ENCODE measurements at regions not wholly inside any gene's neighbourhood (a gene's known extent, or its start where the extent isn't known, plus 50 kb on each side); places are given as distances from the start of the nearest gene placed in this dataset.
"Not testable (repeated sequence)": the region's sequence is repeated elsewhere in the genome, so short reads cannot be mapped to it uniquely, and the experiment has no call there.

DNA sequence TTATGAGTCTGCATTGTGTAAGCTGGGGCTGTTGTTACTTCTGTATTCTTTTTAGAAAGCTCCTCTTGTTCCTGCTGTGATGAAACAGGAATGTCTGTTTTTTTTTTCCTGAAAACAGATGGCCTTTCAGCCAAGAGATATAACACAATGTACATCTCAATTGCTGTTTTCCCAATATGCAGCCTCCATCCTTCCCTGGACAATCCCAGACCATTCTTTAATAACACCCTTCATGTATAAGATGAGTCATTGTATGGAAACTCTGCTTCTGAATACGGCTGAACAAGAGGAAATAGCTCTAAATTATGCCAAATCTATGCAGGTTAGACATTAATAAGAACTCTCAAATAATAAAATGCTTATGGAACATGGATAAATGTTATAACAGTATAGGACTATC lies 60.2 kb upstream of the LRRC4C start:
- no peak for DNase-seq (ENCODE audit: low spot score)
- intact Hi-C loops (cut with DNase I): no loop called here

DNA sequence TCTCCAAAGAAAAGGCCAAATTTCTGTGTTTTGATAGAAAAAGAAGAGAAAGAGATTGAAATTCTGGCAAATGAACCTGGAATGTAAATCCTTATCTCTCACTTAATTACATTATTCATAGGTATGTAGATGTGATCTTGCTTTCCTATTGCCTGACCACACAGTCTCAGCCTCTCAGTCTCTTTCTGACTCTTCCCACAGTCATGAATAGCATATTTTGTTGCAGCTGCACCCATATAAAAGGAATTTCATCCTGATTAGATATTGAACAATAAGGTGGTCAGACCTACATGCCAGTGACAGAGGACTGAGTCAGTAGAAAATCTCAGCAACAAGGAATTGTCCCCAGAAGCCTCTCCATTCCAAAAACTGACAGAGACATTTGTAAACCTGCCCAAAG lies 62.9 kb upstream of the LRRC4C start:
- intact Hi-C loops (cut with DNase I): no loop called here
- no peak for DNase-seq (ENCODE audit: low spot score)

DNA sequence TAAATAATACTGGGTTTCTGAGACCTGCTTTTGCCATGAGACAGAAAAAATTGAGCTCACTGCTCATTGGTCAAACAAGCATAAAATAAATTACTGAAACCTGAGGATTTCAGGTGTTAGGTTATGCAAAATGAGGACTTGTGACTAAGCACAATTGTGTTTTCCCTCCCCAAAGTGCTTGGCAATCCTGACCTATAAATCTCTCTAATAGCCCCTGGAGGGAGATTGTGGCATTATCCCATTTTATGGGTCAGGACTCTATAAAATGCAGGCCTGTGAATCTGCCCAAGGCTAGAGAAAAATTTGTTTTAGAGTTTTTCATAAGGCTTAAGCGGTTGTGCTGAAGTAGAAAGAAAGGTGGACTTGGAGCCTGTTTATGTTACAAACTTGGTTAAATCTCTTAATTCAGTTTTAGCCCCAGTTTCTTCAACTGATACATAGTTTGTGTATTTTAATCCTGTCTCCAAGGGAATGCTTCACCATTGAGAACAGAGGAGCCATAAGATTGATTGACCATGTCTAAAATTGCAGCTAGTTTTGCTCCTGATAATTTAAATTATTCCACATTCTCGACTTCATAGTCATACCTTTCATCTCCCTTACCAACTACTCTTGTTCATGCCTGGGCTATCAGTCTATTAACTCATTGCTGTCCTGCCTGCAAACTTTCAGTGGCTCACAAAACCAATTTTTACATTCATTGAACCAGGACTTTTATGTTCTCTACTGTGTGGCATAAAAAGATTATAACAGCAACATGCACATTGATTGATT lies 63.6 kb upstream of the LRRC4C start:
- no peak for DNase-seq (ENCODE audit: low spot score)
- intact Hi-C loops (cut with DNase I): no loop called here

DNA sequence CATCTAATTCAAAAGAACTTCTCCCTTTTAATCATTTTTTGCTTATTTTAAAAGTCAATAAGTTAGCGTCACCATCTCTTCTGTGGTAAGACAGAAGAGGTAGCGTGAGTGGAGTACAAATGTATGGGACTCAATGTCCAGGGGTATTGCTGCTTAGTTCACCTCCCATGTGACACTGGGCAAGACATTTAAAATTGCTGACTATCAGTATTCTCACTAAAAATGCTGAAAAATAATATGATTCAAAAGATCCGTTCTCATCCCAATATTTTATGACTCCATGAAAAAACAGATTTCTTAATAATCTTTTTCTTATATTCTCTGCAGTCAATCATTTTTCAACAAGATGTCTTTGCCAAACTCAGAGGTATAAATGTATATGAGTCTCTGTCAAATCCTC lies 68.1 kb upstream of the LRRC4C start:
- no peak for DNase-seq (ENCODE audit: low spot score)
- intact Hi-C loops (cut with DNase I): no loop called here

DNA sequence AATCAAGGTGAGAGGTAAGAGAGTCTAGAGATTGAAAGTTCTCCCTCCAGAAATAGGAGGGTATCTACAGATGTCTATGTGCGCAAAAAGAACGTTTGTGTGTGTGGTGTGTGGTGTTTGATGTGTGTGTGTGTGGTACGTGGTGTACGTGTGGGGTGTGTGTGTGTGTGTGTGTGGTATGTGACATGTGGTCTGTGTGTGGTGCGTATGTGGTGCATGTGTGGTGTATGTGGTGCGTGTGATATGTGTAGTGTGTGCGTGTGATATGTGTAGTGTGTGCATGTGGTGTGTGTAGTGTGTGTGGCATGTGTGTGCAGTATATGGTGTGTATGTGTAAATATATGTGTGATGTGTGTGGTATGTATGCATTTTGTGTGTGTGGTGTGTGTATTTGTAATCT lies 73.0 kb upstream of the LRRC4C start:
- intact Hi-C loops (cut with DNase I): no loop called here
- DNase-seq (ENCODE audit: low spot score): no peak

DNA sequence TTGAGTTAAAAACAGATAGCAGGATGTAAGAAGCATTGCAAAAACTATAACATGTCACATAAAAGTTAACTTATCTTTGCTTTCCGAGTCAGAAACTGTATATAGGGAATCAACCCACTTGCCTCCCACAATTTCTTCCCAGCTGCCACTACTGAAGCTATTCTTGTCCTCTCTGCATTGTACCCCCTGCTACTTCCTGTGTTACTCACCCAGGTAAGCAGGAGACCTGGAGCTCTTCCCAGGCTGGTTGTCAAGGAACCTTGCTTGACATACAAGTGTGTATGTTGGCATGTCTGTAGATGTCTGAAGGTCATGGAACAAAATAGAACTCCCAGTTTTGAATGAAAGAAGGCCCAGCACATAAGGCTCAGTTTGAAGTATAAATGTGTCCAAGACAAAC lies 74.3 kb upstream of the LRRC4C start:
- DNase-seq (ENCODE audit: low spot score): no peak
- intact Hi-C loops (cut with DNase I): no loop called here

DNA sequence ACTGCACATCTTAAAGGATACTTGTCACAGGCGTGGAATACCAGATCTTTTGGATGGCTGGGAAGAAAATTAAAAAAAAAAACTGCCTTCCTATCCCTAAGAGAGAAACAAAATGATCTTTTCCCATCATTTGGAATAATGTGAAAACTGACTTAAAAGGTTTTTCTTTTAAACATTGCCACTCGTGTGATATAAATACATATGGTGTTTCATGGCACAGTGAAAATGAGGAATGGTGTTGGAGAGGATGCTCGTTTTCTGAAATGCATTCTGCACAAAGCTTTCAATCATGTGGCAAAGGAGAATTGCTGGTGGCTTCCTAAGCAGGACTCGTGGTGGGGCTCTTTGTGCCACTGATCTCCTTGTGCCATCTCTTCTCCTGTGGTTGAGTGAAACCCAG lies 74.9 kb upstream of the LRRC4C start:
- intact Hi-C loops (cut with DNase I): no loop called here
- no peak for DNase-seq (ENCODE audit: low spot score)

DNA sequence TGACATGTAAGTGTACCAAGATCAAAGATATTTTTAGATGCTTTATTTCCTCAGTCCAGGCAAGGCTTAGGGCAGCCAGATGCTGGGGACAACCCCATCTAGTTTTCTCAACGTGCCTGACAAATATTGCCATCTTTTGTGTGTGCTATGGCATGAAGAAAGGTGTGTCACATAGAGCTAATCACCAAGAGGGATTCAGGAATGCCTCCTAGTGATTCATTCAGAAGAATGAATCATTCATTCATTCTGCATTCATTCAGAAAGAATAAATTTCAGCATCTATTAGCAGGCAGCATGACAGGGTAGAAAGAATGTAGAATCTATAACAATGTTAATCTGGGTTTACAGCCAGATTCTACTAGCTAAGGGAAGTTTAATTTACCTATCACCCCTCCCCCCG lies 75.4 kb upstream of the LRRC4C start:
- no peak for DNase-seq (ENCODE audit: low spot score)

DNA sequence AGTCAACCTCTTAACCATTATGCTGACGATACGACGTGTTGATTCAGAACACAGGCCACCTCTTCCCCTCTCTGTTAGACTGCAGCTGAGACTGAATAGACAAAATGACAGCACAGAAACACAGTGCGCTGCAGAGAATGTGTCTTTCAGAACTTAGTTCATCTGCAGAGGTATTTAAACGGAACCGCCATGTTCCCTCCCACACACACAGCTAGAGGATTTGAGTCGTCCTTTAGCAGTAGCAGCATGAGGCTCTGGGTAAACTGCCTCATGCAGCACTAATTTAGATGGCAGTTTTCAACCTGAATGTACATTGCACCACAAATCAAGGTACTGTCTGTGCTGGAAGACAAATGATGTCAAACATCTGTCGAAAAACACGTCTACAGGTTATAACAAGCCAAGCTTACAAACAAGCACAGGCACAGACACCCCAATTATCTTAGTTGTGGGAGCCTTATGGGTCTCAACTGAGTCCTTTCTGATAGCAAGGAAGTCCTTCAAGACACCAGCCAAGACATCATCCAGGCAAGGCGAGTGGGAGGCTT lies 76.6 kb upstream of the LRRC4C start:
- no peak for DNase-seq (ENCODE audit: low spot score)
- intact Hi-C loops (cut with DNase I): no loop called here

More for the DNA sequence above, 75.4 kb upstream of the LRRC4C start:
- intact Hi-C loops (cut with DNase I): no loop called here

DNA sequence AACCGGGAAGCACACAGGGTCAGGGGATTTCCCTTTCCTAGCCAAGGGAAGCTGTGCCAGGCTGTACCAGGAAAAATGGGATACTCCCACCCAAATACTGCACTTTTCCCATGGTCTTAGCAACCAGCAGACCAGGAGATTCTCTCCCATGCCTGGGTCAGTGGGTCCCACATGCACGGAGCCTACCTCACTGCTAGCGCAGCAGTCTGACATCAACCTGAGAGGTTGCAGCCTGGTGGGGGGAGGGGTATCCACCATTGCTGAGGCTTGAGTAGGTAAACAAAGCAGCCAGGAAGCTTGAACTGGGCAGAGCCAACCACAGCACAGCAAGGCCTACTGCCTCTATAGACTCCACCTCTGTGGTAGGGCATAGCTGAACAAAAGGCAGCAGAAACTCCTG lies 85.5 kb upstream of the LRRC4C start:
- intact Hi-C loops (cut with DNase I): not testable (repeated sequence)

DNA sequence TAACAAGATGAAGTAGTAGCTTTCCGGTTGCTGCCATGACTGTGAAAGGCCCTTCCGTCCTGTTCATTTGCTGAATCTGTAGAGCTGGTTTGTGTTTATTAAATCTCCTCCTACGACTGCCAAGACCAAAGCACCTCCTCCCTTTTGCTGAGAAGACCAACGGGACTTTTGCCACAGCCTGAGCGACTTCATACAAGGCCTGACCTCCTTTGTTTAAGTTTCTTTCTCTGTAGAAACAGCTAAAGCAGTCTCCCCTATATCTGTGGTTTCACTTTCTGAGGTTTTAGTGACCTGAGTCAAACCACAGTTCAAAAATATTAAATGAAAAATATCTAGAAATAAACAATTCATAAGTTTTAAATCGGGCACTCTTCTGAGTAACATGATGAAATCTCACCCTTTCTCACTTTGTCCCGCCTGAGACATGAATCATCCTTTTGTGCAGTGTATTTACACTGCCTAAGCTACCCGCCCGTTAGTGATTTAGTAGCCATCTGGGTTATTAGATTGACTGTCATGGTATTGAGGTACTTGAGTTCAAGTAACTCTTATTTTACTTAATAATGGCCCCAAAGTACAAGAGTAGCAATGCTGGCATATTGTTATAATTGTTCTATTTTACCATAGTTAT lies 119.1 kb upstream of the LRRC4C start:
- DNase-seq (ENCODE audit: low spot score): no peak
- intact Hi-C loops (cut with DNase I): no loop called here

More for the DNA sequence above, 85.5 kb upstream of the LRRC4C start:
- DNase-seq (ENCODE audit: low spot score): not testable (repeated sequence)

DNA sequence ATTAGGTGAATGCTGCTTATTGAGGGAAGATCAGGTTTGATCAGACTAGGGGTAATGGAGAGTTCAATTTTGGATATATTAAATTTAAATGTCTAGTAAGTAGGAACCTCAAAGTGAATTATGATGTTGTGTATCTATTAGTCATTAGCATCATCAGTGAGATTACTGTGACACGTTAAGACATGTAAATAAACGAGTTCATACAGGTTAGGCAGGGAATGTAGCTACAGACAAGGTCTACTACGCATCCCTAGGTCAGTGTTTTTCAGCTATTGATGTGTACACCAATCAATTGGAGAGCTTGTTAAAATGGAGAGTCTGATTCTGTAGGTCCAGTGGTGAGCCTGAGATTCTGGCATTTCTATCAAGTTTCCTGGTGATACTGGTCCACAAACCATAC lies 120.1 kb upstream of the LRRC4C start:
- intact Hi-C loops (cut with DNase I): no loop called here

DNA sequence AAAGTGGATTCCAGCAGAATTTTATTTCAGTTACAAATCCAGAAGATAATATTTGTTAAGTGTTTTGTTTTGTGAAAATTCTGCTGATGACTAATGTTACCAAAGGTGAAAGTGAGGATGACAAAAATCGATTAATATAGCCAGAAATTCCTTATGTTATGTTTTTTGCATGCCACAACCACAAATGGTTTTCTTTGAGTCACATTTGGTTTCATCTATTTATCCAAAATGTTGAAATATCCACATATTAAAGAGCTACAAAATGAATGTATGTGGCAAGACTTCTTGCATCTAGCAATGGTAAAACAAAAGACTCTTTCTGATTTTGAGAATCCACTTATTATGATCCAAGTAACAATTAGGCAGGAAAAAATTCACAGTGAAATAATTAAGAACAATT lies 150.1 kb upstream of the LRRC4C start:
- DNase-seq (ENCODE audit: low spot score): no peak
- intact Hi-C loops (cut with DNase I): no loop called here

More for the DNA sequence above, 120.1 kb upstream of the LRRC4C start:
- no peak for DNase-seq (ENCODE audit: low spot score)

DNA sequence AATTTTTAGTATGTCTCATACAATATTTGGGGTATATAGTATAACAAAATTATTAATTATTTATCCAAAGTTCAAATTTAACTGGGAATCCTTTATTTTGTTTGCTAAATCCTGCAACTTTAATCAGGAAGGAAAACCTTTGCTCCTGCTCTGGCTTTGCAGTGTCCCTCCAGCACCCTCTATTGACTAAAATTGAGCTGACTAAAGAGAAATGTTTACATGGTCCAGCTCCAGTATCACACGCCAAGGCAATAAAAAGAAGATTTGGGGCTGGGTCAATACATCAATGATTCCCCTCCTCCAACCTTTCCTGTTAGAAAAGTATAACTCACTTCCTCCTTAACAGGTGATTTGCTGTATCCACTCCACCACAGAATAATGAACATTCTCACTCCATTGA lies 153.0 kb upstream of the LRRC4C start:
- intact Hi-C loops (cut with DNase I): no loop called here
- DNase-seq (ENCODE audit: low spot score): no peak

DNA sequence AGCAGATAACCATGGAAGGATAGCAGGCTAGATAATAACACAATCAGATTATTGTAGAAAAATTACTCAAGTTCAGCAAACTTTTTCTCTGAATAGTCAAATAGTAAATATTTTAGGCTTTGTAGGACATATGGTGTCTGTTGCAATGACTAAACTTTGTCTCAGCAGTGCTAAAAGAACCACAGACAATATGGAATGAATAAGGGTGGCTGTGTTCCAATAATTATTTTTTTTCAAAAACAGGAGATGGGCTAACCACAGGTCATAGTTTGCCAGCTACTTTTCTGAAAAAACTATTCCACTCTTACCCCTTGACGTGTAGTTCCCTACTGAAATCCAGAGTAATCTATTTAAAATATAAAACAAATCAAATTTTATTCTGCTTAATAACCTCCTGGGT lies 153.9 kb upstream of the LRRC4C start:
- no peak for DNase-seq (ENCODE audit: low spot score)
- intact Hi-C loops (cut with DNase I): no loop called here

DNA sequence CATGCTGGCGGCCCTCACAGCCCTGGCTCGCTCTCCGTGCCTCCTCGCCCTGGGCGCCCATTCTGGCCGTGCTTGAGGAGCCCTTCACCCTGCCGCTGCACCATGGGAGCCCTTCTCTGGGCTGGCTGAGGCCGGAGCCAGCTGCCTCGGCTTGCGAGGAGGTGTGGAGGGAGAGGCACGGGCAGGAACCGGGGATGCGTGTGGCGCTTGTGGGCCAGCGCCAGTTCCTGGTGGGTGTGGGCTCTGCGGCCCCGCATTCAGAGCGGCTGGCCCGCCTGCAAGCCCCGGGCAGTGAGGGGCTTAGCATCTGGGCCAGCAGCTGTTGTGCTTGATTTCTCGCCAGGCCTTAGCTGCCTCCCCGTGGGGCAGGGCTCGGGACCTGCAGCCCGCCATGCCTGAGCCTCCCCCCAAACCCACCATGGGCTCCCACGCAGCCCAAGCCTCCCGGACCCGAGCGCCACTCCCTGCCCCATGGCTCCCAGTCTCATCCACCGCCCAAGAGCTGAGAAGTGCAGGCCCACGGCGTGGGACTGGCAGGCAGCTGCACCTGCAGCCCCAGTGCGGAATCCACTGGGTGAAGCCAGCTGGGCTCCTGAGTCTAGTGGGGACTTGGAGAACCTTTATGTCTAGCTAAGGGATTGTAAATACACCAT lies 163.4 kb upstream of the LRRC4C start:
- intact Hi-C loops (cut with DNase I): no loop called here
- DNase-seq (ENCODE audit: low spot score): no peak

DNA sequence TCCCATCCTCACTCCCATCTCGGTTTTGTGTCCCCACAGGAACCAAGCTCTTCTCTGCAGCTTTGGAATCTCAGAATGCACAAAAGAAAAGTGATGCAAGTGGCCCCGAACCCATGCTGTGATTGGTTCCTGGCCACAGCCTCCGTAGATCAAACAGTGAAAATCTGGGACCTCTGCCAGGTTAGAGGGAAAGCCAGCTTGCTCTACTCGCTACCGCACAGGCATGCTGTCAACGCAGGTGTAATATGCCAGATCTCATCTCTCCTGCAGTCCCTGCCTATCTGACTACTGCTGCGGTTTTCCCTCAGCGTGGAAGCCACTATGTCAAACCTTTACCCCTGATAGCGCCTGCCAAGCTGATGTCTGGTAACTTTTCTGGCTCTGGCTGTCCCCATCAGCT lies 200.5 kb upstream of the LRRC4C start:
- no peak for DNase-seq (ENCODE audit: low spot score)
- intact Hi-C loops (cut with DNase I): no loop called here

DNA sequence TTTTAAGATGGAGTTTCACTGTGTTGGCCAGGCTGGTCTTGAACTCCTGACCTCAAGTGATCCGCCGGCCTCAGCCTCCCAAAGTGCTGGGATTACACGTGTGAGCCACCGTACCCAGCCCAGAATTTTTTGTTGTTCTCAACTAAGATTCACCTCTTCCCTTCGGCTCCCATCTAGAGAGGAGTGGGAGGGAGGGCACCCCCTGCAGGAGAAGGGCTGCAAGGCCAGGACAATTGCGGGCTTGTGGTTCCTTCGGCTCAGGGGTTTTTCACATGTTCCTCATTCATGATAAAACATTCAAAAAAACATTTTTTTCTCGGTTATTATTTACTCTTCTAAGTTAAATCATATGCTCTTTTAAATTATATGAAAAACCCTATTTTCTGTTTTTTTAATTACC lies 201.1 kb upstream of the LRRC4C start:
- no peak for DNase-seq (ENCODE audit: low spot score)

DNA sequence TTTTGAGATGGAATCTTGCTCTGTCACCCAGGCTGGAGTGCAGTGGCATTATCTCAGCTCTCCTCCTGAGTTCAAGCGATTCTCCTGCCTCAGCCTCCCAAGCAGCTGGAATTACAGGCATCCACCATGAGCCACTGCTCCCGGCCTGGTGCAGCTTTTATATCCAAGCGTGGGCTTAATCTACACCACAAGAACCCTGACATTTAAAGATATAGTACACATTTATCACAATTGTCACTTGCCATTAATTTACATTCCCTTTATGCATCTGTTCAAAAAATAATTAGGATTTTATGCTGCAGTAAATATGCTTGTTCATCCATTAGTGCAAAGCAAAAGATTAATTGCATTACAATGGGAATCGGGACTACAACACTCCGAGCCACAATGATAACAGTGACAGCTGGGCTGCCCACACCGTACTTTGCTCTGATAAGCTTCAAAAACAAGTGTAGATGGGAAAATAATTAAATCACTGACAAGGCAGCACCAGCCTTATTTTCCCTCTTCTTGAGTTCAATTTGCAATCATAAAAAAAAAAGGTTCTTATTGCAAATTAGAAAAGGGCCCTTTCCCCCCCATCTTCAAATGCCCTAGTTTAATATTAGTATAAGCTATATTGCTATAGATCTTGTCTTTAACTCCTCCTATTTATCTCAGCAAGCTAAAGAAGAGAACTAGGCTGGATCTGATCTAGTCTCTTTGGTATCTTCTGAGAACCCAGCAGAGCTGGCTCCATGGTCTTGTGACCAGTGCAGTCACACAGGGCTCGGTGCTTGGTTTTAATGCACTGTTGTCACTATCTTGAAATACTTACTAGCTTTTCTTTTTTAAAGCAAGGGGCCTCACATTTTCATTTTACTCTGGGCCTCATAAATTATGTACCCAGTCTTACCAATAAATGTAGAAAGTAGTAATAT lies 206.2 kb upstream of the LRRC4C start:
- intact Hi-C loops (cut with DNase I): no loop called here
- no peak for DNase-seq (ENCODE audit: low spot score)

More for the DNA sequence above, 201.1 kb upstream of the LRRC4C start:
- intact Hi-C loops (cut with DNase I): no loop called here
